ENCODE measurements at regions not wholly inside any gene's neighbourhood (a gene's known extent, or its start where the extent isn't known, plus 50 kb on each side); places are given as distances from the start of the nearest gene placed in this dataset.

DNA sequence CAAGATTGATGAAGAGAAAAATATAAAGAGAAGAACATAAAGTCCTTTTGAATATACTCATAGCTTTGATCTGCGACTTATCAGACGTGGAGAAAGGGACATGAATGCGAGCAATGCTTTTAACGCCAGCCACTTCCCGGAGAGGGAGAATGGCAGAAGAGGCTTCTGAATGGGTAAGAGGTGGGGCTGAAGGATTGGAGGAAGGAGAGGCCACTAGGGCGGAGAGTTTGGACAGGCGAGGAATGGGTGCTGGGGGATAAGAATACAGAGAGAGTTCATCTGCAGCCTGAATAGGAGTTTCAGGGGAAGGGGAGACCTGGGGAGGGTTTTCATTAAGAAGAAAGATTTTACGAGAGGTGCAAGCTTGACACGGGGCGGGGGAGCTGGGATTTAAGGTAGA, 2534.9 kb downstream of the PCDH7 start:
- TF ChIP-seq CTCF (IDR thresholded peaks at IDR 0.05 in 2 of 3, conservative IDR thresholded peaks at IDR 0.05 in 1 of 3; ENCODE audit: borderline replicate concordance in 1 of 3, insufficient read depth in 1 of 3, low read depth in 2 of 3, low read length in 2 of 3) (no peak), MAX (IDR thresholded peaks at IDR 0.05) (no peak), POLR2A (IDR thresholded peaks at IDR 0.05; ENCODE audit: borderline replicate concordance, extremely low read depth, insufficient read depth, insufficient read length) (no peak), CBX3 (IDR thresholded peaks at IDR 0.05; ENCODE audit: low read depth) (no peak), ZNF274 (IDR thresholded peaks at IDR 0.05; ENCODE audit: low read depth, low read length) (no peak), ATF3 (IDR thresholded peaks at IDR 0.05) (no peak), ZBTB33 (IDR thresholded peaks at IDR 0.05; ENCODE audit: extremely low read depth, insufficient replicate concordance, low read length) (no peak), YY1 (IDR thresholded peaks at IDR 0.05; ENCODE audit: extremely low read depth, insufficient replicate concordance, low read depth, low read length) (no peak), ZFX (IDR thresholded peaks at IDR 0.05) (no peak), POLR2AphosphoS5 (IDR thresholded peaks at IDR 0.05; ENCODE audit: low read depth, low read length) (no peak), FOSL1 (IDR thresholded peaks at IDR 0.05; ENCODE audit: low read depth) (no peak), JUND (IDR thresholded peaks at IDR 0.05) (no peak), EZH2 (IDR thresholded peaks at IDR 0.05) (no peak), SRF (IDR thresholded peaks at IDR 0.05; ENCODE audit: low read depth) (no peak)

All from HCT116 (cell line).